Stimulated activated CD4-positive, alpha-beta T cell treated with anti-CD3 and anti-CD28 coated beads, Interleukin-15, amount 100 ng/mL, for 48 hours (primary cell): ENCODE measurements at regions not wholly inside any gene's neighbourhood (a gene's known extent, or its start where the extent isn't known, plus 50 kb on each side); places are given as distances from the start of the nearest gene placed in this dataset.

ENCODE experiments used
- DNase-seq, 2 donors: peaks; one replicate each; pipeline ENCODE4 v3.0.0-alpha.2; 2020; ENCODE audit warnings: low read depth in 2 of 2

- DNase-seq = no peak
These were observed 82.2 kb upstream of the LMO3 start for GRCh38 chr12:16688200-16688599.

GRCh38 chr12:16685107-16685506, 79.1 kb upstream of the LMO3 start:
- no peak for DNase-seq

- DNase-seq = no peak
These were observed 75.2 kb upstream of the LMO3 start for GRCh38 chr12:16681196-16681595.

GRCh38 chr12:16675438-16675837, 69.5 kb upstream of the LMO3 start:
- no peak for DNase-seq

GRCh38 chr12:16674885-16675284, 68.9 kb upstream of the LMO3 start:
- no peak for DNase-seq

- no peak for DNase-seq
These were observed 64.6 kb upstream of the LMO3 start for GRCh38 chr12:16670456-16671050.

- DNase-seq = no peak
These were observed 63.8 kb upstream of the LMO3 start for GRCh38 chr12:16669756-16670155.

GRCh38 chr12:16668198-16668597, 62.2 kb upstream of the LMO3 start:
- no peak for DNase-seq

- no peak for DNase-seq
These were observed 52.7 kb upstream of the LMO3 start for GRCh38 chr12:16658699-16659098.
